GM12878 (cell line): ENCODE measurements at regions not wholly inside any gene's neighbourhood (a gene's known extent, or its start where the extent isn't known, plus 50 kb on each side); places are given as distances from the start of the nearest gene placed in this dataset.

ENCODE experiments used
- ATAC-seq: fragments of 200-7000 bp; cut with Tn5 transposase; 3 replicates; pipeline ENCODE4 v1.9.1; 2020; ENCODE audit warnings: mild to moderate bottlenecking, moderate library complexity
- BruUV-seq: library from RNA; stranded (reverse); fragments of 400-500 nt; replicated peaks from 2 replicates; lab custom pipeline; 2021; lab: Mats Ljungman, UMichigan
- CTCF ChIA-PET: fragments of 300-600 bp; sonication (Branson Sonifier 250); formaldehyde crosslinking; extraction: SDS; loops from one replicate; lab custom pipeline; 2021; ENCODE audit warnings: inconsistent platforms; lab: Yijun Ruan, JAX
- POLR2A ChIA-PET: fragments of 350-600 bp; formaldehyde crosslinking; extraction: SDS; loops from one replicate; lab custom pipeline; 2021; ENCODE audit warnings: inconsistent platforms; lab: Charles Lee
- RAD21 ChIA-PET: fragments of 300-600 bp; sonication (Branson Sonifier 250); formaldehyde crosslinking; loops from one replicate; lab custom pipeline; 2023; ENCODE audit warnings: antibody characterized with exemption; ENCODE audit not compliant: unreplicated experiment; lab: Charles Lee
- SMC1A ChIA-PET: fragments of 300-600 bp; sonication (Branson Sonifier 250); formaldehyde crosslinking; loops from one replicate; lab custom pipeline; 2023; ENCODE audit not compliant: unreplicated experiment, uncharacterized antibody; lab: Charles Lee
- DNase-seq: peaks from one replicate; pipeline ENCODE4 v3.0.0-alpha.2; 2011; ENCODE audit warnings: low read depth, low spot score
- FAIRE-seq: peaks from 3 replicates; lab custom pipeline; 2011; peaks lifted over from hg19 to GRCh38; lab: Jason Lieb, UNC
- H2AFZ ChIP-seq: 2 replicates; pipeline ENCODE4 v1.6.0; 2011; ENCODE audit warnings: low read depth, low read length, control low read depth; ENCODE audit not compliant: control insufficient read depth
- H3K27ac ChIP-seq: 2 replicates; pipeline ENCODE4 v1.5.1; 2011; ENCODE audit warnings: control low read depth; ENCODE audit not compliant: control insufficient read depth, insufficient read depth
- H3K27me3 ChIP-seq, 2 experiments: replicated peaks in 1 of 2; 2 replicates each; pipeline versions ENCODE4 v1.6.0 to v1.6.1; 2011; ENCODE audit warnings: low read length in 1 of 2; ENCODE audit not compliant: control insufficient read depth in 2 of 2, insufficient read depth in 2 of 2
- H3K36me3 ChIP-seq, 2 experiments: 2 replicates each; pipeline ENCODE4 v1.5.1; 2011; ENCODE audit warnings: low read length in 1 of 2; ENCODE audit not compliant: control insufficient read depth in 2 of 2, insufficient read depth in 2 of 2
- H3K4me1 ChIP-seq: 2 replicates; pipeline ENCODE4 v1.6.1; 2011; ENCODE audit warnings: mild to moderate bottlenecking, low read length, moderate library complexity, mixed read lengths; ENCODE audit not compliant: control insufficient read depth, insufficient read depth
- H3K4me2 ChIP-seq: 2 replicates; pipeline ENCODE4 v1.6.0; 2011; ENCODE audit warnings: control low read depth; ENCODE audit not compliant: control insufficient read depth, insufficient read depth
- H3K4me3 ChIP-seq: fragments of 200-600 bp; sonication (generic); 2 replicates; pipeline ENCODE4 v1.5.1; 2016
- H3K79me2 ChIP-seq: 2 replicates; pipeline ENCODE4 v1.6.0; 2011; ENCODE audit warnings: low read length; ENCODE audit not compliant: control insufficient read depth, insufficient read depth
- H3K9ac ChIP-seq: 2 replicates; pipeline ENCODE4 v1.8.0; 2011; ENCODE audit warnings: low read length, control low read depth, mixed read lengths; ENCODE audit not compliant: control insufficient read depth, insufficient read depth
- H3K9me3 ChIP-seq: replicated peaks from 3 replicates; pipeline ENCODE4 v1.5.1; 2011; ENCODE audit warnings: mild to moderate bottlenecking, low read length; ENCODE audit not compliant: control insufficient read depth, insufficient read depth
- H4K20me1 ChIP-seq: 2 replicates; pipeline ENCODE4 v1.6.0; 2011; ENCODE audit not compliant: control insufficient read depth, insufficient read depth
- TCF12 ChIP-seq: IDR thresholded peaks from 2 replicates; pipeline ENCODE4 v1.6.1; 2011; ENCODE audit warnings: low read depth, mild to moderate bottlenecking, low read length
- WGBS: methylation state at CpG from one replicate; pipeline ENCODE4 v1.1.6; 2016; ENCODE audit warnings: low lambda C conversion rate; ENCODE audit not compliant: insufficient replicate concordance, insufficient coverage; ENCODE audit errors: missing lambda C conversion rate; 5-methylcytosine and 5-hydroxymethylcytosine counted together
- in situ Hi-C: fragments of 300-500 bp; cut with MboI; formaldehyde crosslinking; loops from 9 replicates; pipeline ENCODE4 v1.14.3; 2018; ENCODE audit warnings: mixed read lengths
- intact Hi-C: fragments of 100-400 bp; cut with micrococcal nuclease; formaldehyde crosslinking; loops from one replicate; pipeline ENCODE4 v1.14.2; 2022; ENCODE audit not compliant: unreplicated experiment
- TF ChIP-seq, protein P1 (sequence below): fragments of 450-650 bp; IDR thresholded peaks from 2 replicates; pipeline ENCODE4 v1.6.1; 2017; ENCODE audit warnings: low read depth, mild to moderate bottlenecking, moderate library complexity
- TF ChIP-seq, protein P2 (sequence below): IDR thresholded peaks from 2 replicates; pipeline ENCODE4 v1.6.1; 2012; ENCODE audit warnings: mild to moderate bottlenecking, low read depth, low read length
- TF ChIP-seq, protein P3 (sequence below): IDR thresholded peaks from 2 replicates; pipeline ENCODE4 v1.6.1; 2011; ENCODE audit warnings: mild to moderate bottlenecking, low read depth, low read length, moderate library complexity; ENCODE audit not compliant: insufficient replicate concordance

DNA sequence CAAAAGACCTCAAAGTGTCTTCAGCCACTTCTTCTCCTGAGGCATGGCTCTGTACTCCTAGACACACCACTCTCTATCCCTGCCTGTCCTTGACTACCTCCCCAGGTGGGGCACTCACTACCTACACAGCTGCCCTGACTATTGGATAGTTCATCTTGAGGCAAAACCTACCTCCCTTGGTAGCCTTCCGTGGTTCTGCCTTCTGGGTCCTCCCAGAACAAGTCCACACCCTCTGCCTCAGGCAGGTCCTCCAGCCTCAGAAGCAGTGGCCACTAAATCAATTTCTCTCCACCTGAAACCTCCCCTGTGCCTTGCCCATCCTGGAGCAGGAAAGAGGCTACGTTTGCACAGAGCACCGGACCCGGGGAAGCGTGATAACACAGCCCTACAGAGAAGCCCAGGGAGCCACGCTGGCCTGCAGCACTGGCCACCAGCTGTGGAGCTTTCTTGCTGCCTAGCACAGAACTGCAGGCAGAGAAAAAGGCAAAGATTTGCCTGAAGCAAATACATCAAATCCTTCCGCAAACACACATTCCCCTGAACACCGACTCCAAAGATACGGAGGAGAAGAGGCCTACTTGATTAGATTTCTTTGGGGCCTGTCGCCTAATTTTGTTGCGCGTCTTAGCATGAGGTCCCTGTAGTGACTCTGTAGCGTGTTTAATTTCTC, 141.8 kb downstream of the C9orf50 start:
- H3K9ac ChIP-seq, result no peak overlapping the region
- ATAC-seq (no peak), DNase-seq (no peak), FAIRE-seq (no peak)
- no TSS peak for BruUV-seq
- H2AFZ ChIP-seq, result no peak overlapping the region
- in situ Hi-C loops (no loop called here), intact Hi-C loops (no loop called here)
- TF ChIP-seq, protein P1, sequence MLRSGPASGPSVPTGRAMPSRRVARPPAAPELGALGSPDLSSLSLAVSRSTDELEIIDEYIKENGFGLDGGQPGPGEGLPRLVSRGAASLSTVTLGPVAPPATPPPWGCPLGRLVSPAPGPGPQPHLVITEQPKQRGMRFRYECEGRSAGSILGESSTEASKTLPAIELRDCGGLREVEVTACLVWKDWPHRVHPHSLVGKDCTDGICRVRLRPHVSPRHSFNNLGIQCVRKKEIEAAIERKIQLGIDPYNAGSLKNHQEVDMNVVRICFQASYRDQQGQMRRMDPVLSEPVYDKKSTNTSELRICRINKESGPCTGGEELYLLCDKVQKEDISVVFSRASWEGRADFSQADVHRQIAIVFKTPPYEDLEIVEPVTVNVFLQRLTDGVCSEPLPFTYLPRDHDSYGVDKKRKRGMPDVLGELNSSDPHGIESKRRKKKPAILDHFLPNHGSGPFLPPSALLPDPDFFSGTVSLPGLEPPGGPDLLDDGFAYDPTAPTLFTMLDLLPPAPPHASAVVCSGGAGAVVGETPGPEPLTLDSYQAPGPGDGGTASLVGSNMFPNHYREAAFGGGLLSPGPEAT, result no peak
- TF ChIP-seq, protein P2, sequence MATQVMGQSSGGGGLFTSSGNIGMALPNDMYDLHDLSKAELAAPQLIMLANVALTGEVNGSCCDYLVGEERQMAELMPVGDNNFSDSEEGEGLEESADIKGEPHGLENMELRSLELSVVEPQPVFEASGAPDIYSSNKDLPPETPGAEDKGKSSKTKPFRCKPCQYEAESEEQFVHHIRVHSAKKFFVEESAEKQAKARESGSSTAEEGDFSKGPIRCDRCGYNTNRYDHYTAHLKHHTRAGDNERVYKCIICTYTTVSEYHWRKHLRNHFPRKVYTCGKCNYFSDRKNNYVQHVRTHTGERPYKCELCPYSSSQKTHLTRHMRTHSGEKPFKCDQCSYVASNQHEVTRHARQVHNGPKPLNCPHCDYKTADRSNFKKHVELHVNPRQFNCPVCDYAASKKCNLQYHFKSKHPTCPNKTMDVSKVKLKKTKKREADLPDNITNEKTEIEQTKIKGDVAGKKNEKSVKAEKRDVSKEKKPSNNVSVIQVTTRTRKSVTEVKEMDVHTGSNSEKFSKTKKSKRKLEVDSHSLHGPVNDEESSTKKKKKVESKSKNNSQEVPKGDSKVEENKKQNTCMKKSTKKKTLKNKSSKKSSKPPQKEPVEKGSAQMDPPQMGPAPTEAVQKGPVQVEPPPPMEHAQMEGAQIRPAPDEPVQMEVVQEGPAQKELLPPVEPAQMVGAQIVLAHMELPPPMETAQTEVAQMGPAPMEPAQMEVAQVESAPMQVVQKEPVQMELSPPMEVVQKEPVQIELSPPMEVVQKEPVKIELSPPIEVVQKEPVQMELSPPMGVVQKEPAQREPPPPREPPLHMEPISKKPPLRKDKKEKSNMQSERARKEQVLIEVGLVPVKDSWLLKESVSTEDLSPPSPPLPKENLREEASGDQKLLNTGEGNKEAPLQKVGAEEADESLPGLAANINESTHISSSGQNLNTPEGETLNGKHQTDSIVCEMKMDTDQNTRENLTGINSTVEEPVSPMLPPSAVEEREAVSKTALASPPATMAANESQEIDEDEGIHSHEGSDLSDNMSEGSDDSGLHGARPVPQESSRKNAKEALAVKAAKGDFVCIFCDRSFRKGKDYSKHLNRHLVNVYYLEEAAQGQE, result no peak
- TF ChIP-seq, protein P3, sequence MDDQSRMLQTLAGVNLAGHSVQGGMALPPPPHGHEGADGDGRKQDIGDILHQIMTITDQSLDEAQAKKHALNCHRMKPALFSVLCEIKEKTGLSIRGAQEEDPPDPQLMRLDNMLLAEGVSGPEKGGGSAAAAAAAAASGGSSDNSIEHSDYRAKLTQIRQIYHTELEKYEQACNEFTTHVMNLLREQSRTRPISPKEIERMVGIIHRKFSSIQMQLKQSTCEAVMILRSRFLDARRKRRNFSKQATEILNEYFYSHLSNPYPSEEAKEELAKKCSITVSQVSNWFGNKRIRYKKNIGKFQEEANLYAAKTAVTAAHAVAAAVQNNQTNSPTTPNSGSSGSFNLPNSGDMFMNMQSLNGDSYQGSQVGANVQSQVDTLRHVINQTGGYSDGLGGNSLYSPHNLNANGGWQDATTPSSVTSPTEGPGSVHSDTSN, result no peak
- no peak for TF ChIP-seq TCF12
- H3K9me3 ChIP-seq, result peaks cover 4% of the 10 kb centered on the region; the same call in 2 of the 3 replicates
- H3K79me2 ChIP-seq, result no peaks in the 10 kb centered on the region
- H3K27me3 ChIP-seq, result peaks cover 8 to 19% of the 10 kb centered on the region in 2 experiments; a peak in 3 of 4 replicates
- H4K20me1 ChIP-seq, result no peaks in the 10 kb centered on the region
- no peak overlapping the region for H3K4me2 ChIP-seq
- no peak overlapping the region for H3K4me3 ChIP-seq
- ChIA-PET POLR2A (no interaction called here), RAD21 (no interaction called here), CTCF (no interaction called here), SMC1A (interaction anchor here (1.1 kb wide), 1 partner anchor 95 kb away, joined by 3 read pairs; no protein-coding TSS in a partner anchor)
- no peaks in the 10 kb centered on the region for H3K36me3 ChIP-seq
- WGBS, result 53% methylated on average over 13 of the region's 13 CpGs
- H3K4me1 ChIP-seq, result no peaks in the 10 kb centered on the region
- H3K27ac ChIP-seq, result no peak overlapping the region
